ENCODE measurements at regions not wholly inside any gene's neighbourhood (a gene's known extent, or its start where the extent isn't known, plus 50 kb on each side); places are given as distances from the start of the nearest gene placed in this dataset.

GRCh38 chr14:66072190-66073084 is 413.7 kb upstream of the CCDC196 start:
- Histone ChIP-seq H3K27me3 (no peaks in the 10 kb centered on the region), H3K79me2 (ENCODE audit: low read depth) (no peaks in the 10 kb centered on the region)
- no peak for TF ChIP-seq EZH2phosphoT487 (IDR thresholded peaks at IDR 0.05)
- TF ChIP-seq CTCF (IDR thresholded peaks at IDR 0.05): no peak
- TF ChIP-seq EZH2 (IDR thresholded peaks at IDR 0.05): no peak

GRCh38 chr14:66074537-66074936 is 411.6 kb upstream of the CCDC196 start:
- Histone ChIP-seq H3K9me3 (ENCODE audit: low read depth) (no peaks in the 10 kb centered on the region), H3K79me2 (ENCODE audit: low read depth) (no peaks in the 10 kb centered on the region), H3K9ac (no peak overlapping the region), H3K36me3 (no peaks in the 10 kb centered on the region), H2AFZ (replicated peaks) (no peak overlapping the region), H3F3A (ENCODE audit: low read depth) (no peaks in the 10 kb centered on the region), H3K4me2 (peak overlapping the region; percentile 31), H3K4me3 (no peak overlapping the region), H3K27me3 (no peaks in the 10 kb centered on the region), H3K4me1 (peaks cover 9% of the 10 kb centered on the region), H3K27ac (no peak overlapping the region), H4K20me1 (ENCODE audit: low read depth) (no peaks in the 10 kb centered on the region)
- DNase-seq (ENCODE audit: low spot score): peak; percentile 41
- Mint-ChIP-seq H3K27ac (peak overlapping the region; percentile 35), H3K36me3 (no peaks in the 10 kb centered on the region), H3K27me3 (ENCODE audit: insufficient read depth, low read depth) (peaks cover 4% of the 10 kb centered on the region), H3K4me3 (peak overlapping the region; percentile 17), H3K9me3 (no peaks in the 10 kb centered on the region), H3K4me1 (peaks cover 30% of the 10 kb centered on the region)
- no peak for TF ChIP-seq EZH2phosphoT487 (IDR thresholded peaks at IDR 0.05)
- no peak for TF ChIP-seq CTCF (IDR thresholded peaks at IDR 0.05)
- TF ChIP-seq EZH2 (IDR thresholded peaks at IDR 0.05): no peak

More at GRCh38 chr14:66072190-66073084, 413.7 kb upstream of the CCDC196 start:
- no peak overlapping the region for H2AFZ ChIP-seq (replicated peaks)
- Mint-ChIP-seq H3K4me3 (no peak overlapping the region), H3K9me3 (no peaks in the 10 kb centered on the region), H3K36me3 (no peaks in the 10 kb centered on the region), H3K27me3 (ENCODE audit: insufficient read depth, low read depth) (peaks cover 4% of the 10 kb centered on the region), H3K27ac (no peak overlapping the region), H3K4me1 (peaks cover 36% of the 10 kb centered on the region)
- H3F3A ChIP-seq (ENCODE audit: low read depth): no peaks in the 10 kb centered on the region
- no peaks in the 10 kb centered on the region for H3K9me3 ChIP-seq (ENCODE audit: low read depth)
- no peak for DNase-seq (ENCODE audit: low spot score)
- no peak overlapping the region for H3K4me2 ChIP-seq
- H3K9ac ChIP-seq: no peak overlapping the region
- H3K36me3 ChIP-seq: no peaks in the 10 kb centered on the region
- H3K4me3 ChIP-seq: no peak overlapping the region
- peaks cover 16% of the 10 kb centered on the region for H3K4me1 ChIP-seq
- no peaks in the 10 kb centered on the region for H4K20me1 ChIP-seq (ENCODE audit: low read depth)
- H3K27ac ChIP-seq: no peak overlapping the region

- Histone ChIP-seq H3K79me2 (ENCODE audit: low read depth) (no peaks in the 10 kb centered on the region), H3K27me3 (no peaks in the 10 kb centered on the region), H3K9ac (no peak overlapping the region), H4K20me1 (ENCODE audit: low read depth) (no peaks in the 10 kb centered on the region), H3K36me3 (no peaks in the 10 kb centered on the region), H3K4me2 (no peak overlapping the region), H3F3A (ENCODE audit: low read depth) (no peaks in the 10 kb centered on the region), H2AFZ (replicated peaks) (peak overlapping the region; percentile 2), H3K4me1 (peaks cover 9% of the 10 kb centered on the region), H3K4me3 (no peak overlapping the region), H3K27ac (no peak overlapping the region), H3K9me3 (ENCODE audit: low read depth) (no peaks in the 10 kb centered on the region)
- peaks cover 30% of the 10 kb centered on the region for H3K4me1 Mint-ChIP-seq
- no peaks in the 10 kb centered on the region for H3K36me3 Mint-ChIP-seq
- TF ChIP-seq EZH2phosphoT487 (IDR thresholded peaks at IDR 0.05) (no peak), CTCF (IDR thresholded peaks at IDR 0.05) (no peak)
- H3K27ac Mint-ChIP-seq: peak overlapping the region; percentile 85
- DNase-seq (ENCODE audit: low spot score): no peak
- H3K27me3 Mint-ChIP-seq (ENCODE audit: insufficient read depth, low read depth): peaks cover 4% of the 10 kb centered on the region
- H3K4me3 Mint-ChIP-seq: no peak overlapping the region
- no peaks in the 10 kb centered on the region for H3K9me3 Mint-ChIP-seq
These were observed 410.0 kb upstream of the CCDC196 start for GRCh38 chr14:66076176-66076575.

Data from neural progenitor cell (in vitro differentiated cells).